KBM-7 (cell line): ENCODE measurements at regions not wholly inside any gene's neighbourhood (a gene's known extent, or its start where the extent isn't known, plus 50 kb on each side); places are given as distances from the start of the nearest gene placed in this dataset.
"Not testable (repeated sequence)": the region's sequence is repeated elsewhere in the genome, so short reads cannot be mapped to it uniquely, and the experiment has no call there.

Experiments
- DNase-seq: peaks from one replicate; pipeline ENCODE4 v3.0.0-alpha.2; 2015
- in situ Hi-C: fragments of 300-500 bp; cut with MboI; formaldehyde crosslinking; loops from 2 replicates; pipeline ENCODE4 v1.14.3; 2020; ENCODE audit warnings: low sequenced_read_pairs, low pct_unique_long_range_greater_than_20kb, mixed read lengths

GRCh38 chr3:194950906-194951628, 265.4 kb downstream of the FAM43A start:
- no peak for DNase-seq
- in situ Hi-C loops = no loop called here

GRCh38 chr3:194951629-194951920, 265.9 kb downstream of the FAM43A start:
- in situ Hi-C loops, DNase-seq: not testable (repeated sequence)

DNA sequence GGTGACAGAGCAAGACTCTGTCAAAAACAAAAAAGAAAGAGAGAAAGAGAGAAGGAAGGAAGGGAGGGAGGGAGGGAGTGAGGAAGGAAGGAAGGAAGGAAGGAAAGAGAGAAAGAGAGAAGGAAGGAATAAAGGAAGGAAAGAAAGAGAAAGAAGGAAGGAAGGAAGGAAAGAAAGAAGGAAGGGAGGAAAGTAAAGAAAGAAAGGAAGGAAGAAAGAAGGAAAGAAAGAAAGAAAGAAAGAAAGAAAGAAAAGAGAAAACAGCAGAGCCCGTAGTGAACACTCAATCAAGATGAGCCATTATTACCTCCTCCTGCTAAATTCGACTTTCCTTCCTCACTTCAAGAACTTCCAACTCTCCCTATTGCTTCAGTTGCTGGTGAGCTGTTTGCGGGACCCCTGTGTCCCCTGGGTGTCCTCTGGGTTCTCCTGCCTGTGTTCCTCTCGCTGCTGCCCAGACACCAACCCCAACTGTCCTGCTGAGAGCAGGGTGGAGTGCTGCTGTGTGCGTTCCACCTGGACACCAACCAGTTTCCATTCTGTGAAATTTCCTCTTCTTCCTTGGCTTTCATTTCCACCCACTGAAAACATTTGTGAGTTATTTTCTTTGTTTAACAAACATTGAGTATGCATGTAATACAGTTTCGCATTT, 266.4 kb downstream of the FAM43A start:
- in situ Hi-C loops = no loop called here
- DNase-seq = no peak

GRCh38 chr3:194952841-194953241, 267.2 kb downstream of the FAM43A start:
- DNase-seq = peak; percentile 45
- in situ Hi-C loops = no loop called here

GRCh38 chr3:194953291-194953690, 267.6 kb downstream of the FAM43A start:
- no peak for DNase-seq
- in situ Hi-C loops = no loop called here

- no peak for DNase-seq
- in situ Hi-C loops = no loop called here
Observed at GRCh38 chr3:194955546-194955945, 269.9 kb downstream of the FAM43A start.

- DNase-seq = no peak
- in situ Hi-C loops = no loop called here
Observed at GRCh38 chr3:194955979-194956696, 270.5 kb downstream of the FAM43A start.

DNA sequence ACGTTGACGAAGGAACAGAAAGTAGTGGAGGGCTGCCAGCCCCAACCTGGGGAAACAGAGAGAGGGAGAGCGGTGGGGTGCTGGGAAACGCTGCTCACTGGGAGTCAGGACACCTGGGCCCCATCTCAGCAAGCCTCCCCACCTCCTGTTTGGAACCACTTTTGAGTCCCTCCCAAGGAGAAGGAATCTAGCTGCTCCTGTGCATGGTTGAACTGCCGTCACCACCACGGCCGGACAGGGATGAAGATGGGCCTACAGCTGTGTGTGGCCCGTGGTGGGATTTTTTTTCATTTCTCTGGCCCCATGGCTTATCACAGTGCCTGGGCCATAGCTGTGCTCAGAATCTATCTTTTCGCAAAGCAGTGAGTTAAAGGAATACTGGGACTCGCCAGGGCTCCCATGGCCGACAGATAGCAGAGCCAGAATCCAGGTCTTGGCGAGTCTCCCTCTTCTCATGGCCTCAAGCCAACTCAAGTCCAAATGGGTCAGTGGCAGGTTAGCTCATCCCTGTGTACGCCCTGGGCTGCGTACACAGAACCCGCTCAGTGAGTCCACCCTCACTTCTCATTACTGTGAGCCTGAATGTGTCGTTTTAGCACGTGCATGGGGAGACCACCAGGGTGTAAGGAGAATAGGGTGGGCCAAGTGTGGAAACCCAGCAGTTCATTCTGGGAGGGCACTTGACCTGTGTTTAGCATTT, 271.2 kb downstream of the FAM43A start:
- no peak for DNase-seq
- in situ Hi-C loops = no loop called here

- in situ Hi-C loops = no loop called here
Observed at GRCh38 chr3:194957743-194958240, 272.1 kb downstream of the FAM43A start.

DNA sequence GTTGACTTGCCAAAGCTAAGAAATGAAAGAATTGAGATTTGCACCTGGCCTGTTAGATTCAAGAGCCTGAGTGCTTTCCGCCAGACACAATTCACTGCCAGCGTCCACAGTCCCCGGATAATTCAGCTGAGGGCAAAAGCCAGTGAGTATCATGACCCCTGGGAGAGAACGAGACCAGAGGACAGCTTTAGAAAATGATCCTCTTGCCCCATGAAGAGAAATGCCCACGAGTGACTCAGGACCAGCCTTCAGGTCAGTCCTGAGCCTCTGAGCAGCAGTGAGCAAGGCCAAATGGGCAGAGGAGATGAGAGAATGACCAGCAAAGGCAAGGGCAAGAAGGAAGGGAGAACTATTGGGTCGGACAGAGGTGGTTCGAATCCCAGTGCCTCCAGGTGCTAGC, 273.5 kb downstream of the FAM43A start:
- in situ Hi-C loops = no loop called here
- DNase-seq = no peak

More at GRCh38 chr3:194957743-194958240, 272.1 kb downstream of the FAM43A start:
- DNase-seq = no peak

DNA sequence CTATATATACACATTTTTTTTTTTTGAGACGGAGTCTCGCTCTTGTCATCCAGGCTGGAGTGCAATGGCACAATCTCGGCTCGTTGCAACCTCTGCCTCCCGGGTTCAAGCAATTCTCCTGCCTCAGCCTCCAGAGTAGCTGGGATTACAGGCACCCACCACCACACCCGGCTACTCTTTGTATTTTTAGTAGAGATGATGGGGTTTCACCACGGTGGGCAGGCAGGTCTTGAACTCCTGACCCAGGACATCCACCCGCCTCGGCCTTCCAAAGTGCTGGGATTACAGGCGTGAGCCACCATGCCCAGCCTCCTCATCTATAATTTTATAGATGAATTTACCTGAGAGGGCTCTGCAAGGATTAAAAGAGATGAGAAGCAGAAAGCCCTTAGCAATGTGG, 274.0 kb downstream of the FAM43A start:
- DNase-seq, in situ Hi-C loops: not testable (repeated sequence)

DNA sequence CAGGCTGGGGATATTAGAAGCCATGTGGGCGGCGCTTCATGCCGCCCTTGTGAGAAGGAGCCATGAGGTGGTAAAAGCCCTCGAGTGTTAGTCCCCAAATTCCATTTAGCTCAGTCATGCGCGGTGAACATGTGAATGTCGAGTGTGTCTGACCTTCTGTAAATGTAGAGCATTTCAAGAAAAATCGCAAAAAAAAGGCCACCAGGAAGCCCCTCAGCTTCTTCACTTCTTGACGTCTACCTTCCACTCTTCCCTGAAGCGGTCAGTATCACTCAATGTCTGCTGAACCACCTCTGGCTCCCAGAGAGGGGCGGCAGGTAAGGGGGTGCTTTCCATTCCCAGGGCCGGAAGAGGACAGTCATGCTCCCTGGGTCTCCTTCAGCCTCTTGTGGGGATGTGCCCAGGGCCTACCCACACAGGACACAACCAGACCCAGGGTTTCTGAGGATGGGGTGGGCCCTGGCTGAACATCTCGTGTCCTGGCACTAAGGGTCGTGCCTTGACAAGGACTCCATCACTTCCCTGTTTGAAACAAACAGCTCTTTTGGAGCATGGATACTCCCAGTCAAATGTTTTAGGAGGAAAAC, 274.9 kb downstream of the FAM43A start:
- no peak for DNase-seq
- in situ Hi-C loops = no loop called here

DNA sequence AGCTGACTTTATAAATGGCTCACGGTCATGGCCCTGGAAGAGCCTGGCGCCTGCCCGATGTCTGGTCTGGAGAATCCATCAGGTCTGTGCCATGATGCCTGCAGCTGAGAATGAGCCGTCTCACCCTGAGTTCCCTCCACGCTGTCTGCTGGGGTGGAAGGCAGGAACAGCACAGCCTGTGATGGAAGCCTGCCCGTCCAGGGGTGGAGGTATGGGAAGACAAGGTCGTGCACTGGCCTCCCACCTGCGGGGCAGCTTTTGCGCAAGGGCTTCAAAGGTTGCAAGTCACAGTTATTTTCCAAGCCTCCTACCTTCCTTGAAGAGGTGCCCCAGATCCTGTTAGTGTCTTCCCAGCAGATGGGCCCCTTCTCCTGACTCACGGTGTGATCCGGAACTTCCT, 275.5 kb downstream of the FAM43A start:
- in situ Hi-C loops = no loop called here
- DNase-seq = no peak

GRCh38 chr3:194961571-194961970, 275.9 kb downstream of the FAM43A start:
- no peak for DNase-seq
- in situ Hi-C loops = no loop called here

- no peak for DNase-seq
- in situ Hi-C loops = no loop called here
Observed at GRCh38 chr3:194962056-194962455, 276.4 kb downstream of the FAM43A start.

GRCh38 chr3:194964809-194965208, 279.1 kb downstream of the FAM43A start:
- DNase-seq = no peak
- in situ Hi-C loops = no loop called here

DNA sequence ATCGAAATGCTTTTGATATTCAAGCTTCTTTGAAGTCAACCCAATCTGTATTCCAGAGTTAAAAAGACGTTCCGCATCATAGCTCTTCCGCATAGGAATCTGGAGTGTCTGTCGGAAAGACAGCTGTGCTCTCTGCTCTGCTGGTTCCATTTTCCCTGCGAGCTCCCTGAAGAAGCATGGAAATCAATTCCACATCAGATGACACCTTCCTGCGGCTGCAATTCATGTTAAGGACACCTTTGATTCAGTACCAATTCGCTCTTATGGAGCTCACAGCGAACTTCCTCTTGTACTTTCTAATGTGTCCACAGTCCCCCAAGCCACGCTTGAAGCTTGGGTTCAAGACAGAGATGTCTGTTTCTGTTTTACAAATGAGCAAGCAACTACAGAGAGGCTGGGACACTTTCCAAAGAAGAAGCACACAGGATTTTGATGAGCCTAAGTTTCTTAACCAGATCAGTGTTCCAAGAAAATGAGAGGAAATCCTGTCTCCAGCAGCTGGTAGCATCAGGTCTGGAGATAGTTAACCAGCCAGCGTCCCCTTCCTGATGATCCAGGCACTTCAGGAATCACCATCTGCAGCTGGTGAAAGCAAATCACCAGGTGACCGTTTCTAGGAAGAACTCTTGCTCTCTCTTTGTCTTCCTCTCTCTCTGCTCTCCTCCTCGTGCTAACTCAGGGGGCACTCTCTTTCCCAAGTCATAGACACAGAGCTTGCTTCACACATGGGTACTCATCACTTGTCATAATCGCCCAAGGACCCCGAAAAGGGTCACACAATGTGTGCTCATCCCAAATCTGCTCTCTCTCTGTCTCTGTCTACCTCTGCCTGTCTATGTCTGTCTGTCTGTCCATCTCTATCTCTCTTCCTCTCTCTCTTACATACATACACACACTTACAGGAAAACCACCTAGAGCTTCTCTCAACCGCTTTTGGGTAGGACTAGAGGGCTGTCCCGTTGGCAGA, 281.8 kb downstream of the FAM43A start:
- DNase-seq = no peak
- in situ Hi-C loops = no loop called here

DNA sequence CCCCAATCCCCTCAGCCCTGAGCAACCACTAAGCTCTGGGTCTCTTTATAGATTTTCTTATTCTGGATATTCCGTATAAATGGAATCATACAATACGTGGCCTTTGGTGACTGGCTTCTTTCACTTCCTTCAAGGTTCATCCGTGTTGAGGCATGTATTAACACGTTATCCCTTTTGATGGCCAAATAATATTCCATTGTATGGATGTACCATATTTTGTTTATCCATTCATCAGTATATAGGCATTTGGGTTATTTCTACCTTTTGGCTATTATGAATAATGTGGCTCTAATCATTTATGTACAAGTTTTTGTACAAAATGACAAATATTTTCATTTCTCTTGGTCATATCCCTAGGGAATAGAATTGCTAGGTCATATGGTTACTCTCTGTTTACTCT, 284.4 kb downstream of the FAM43A start:
- in situ Hi-C loops = no loop called here

More for the DNA sequence above, 284.4 kb downstream of the FAM43A start:
- DNase-seq = no peak
